Muscle of leg (tissue), 3 donors: ENCODE measurements at regions not wholly inside any gene's neighbourhood (a gene's known extent, or its start where the extent isn't known, plus 50 kb on each side); places are given as distances from the start of the nearest gene placed in this dataset.
"Not testable (repeated sequence)": the region's sequence is repeated elsewhere in the genome, so short reads cannot be mapped to it uniquely, and the experiment has no call there.

Experiments
- DNase-seq: peaks from one replicate; pipeline ENCODE4 v3.0.0; 2013
- H3K27ac ChIP-seq: one replicate; pipeline ENCODE4 v1.5.1; 2013; ENCODE audit warnings: mild to moderate bottlenecking, low read length, control low read depth
- H3K27me3 ChIP-seq: one replicate; pipeline ENCODE4 v1.6.1; 2013; ENCODE audit warnings: low read length; ENCODE audit not compliant: control insufficient read depth, insufficient read depth
- H3K36me3 ChIP-seq: one replicate; pipeline ENCODE4 v1.6.1; 2013; ENCODE audit warnings: low read length; ENCODE audit not compliant: control insufficient read depth, insufficient read depth
- H3K4me1 ChIP-seq: one replicate; pipeline ENCODE4 v1.6.1; 2013; ENCODE audit warnings: low read length; ENCODE audit not compliant: control insufficient read depth, insufficient read depth
- H3K4me3 ChIP-seq: one replicate; pipeline ENCODE4 v1.5.1; 2013; ENCODE audit warnings: low read length, control low read depth
- H3K9me3 ChIP-seq: replicated peaks from 2 replicates; pipeline ENCODE4 v1.6.1; 2013; ENCODE audit warnings: low read depth, low read length; ENCODE audit not compliant: control insufficient read depth
- WGBS: methylation state at CpG from one replicate; pipeline ENCODE4 v1.1.5; 2013; ENCODE audit warnings: missing lambda C conversion rate; ENCODE audit not compliant: insufficient coverage; 5-methylcytosine and 5-hydroxymethylcytosine counted together

DNA sequence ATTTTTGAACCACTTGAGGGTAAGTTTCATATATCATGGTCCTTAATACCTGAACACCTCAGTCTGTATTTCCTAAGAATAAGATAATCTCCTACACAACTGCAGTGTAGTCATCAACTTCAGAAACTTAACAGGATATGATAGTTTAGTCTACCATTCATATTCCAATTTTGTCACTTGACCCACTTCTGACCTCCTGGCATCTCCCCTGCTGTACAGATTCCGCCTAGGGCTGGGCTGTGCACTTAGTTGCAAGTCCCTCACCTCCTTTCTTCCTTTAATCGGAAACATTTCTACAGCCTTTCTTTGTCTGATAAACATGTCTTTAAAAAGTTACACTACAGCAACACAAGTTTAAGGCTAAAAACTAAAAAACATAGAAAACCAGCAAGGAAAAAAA, 218.4 kb upstream of the SLCO3A1 start:
- Histone ChIP-seq H3K4me3 (no peak overlapping the region), H3K9me3 (peaks cover 5% of the 10 kb centered on the region), H3K4me1 (no peaks in the 10 kb centered on the region), H3K36me3 (no peaks in the 10 kb centered on the region), H3K27ac (no peak overlapping the region), H3K27me3 (no peaks in the 10 kb centered on the region)
- 71% methylated on average over 1 of the region's 2 CpGs for WGBS
- no peak for DNase-seq

- no peaks in the 10 kb centered on the region for H3K4me1 ChIP-seq
- no CpG with 5 or more reads among the region's 1 CpG for WGBS
- no peaks in the 10 kb centered on the region for H3K27me3 ChIP-seq
- no peak overlapping the region for H3K4me3 ChIP-seq
- H3K27ac ChIP-seq = no peak overlapping the region
- no peak for DNase-seq
- peaks cover 6% of the 10 kb centered on the region for H3K9me3 ChIP-seq
- H3K36me3 ChIP-seq = no peaks in the 10 kb centered on the region
Measured at GRCh38 chr15:91635641-91636040, 217.9 kb upstream of the SLCO3A1 start.

- peaks cover 2% of the 10 kb centered on the region for H3K9me3 ChIP-seq
- H3K27ac ChIP-seq = no peak overlapping the region
- DNase-seq = no peak
- no peaks in the 10 kb centered on the region for H3K27me3 ChIP-seq
- 95% methylated on average over 2 of the region's 2 CpGs for WGBS
- no peaks in the 10 kb centered on the region for H3K4me1 ChIP-seq
- H3K4me3 ChIP-seq = no peak overlapping the region
- no peaks in the 10 kb centered on the region for H3K36me3 ChIP-seq
Measured at GRCh38 chr15:91649016-91649415, 204.5 kb upstream of the SLCO3A1 start.

DNA sequence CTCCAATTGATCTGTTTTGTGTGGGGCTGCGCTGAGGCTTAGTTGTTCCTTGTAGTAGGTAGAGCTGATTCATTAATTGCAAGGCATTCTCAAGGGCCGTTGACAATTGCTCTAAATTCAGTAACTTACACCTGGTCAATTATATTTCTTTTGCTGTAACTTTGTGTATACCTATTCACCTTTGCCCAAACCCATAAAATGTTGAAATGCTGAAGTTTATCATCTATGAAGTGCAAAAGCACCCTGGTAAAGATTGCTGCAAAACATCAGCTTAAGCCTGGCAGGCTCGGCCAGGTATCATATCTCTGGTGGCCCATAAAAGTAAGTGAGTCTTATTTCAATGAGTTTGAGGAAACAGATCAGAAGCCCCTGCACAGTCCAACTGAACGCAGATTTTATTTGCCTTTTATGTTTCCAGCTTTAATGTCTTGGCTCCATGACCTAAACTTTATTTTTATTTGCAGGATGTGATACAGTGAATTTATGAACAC, 203.6 kb upstream of the SLCO3A1 start:
- no peak for DNase-seq
- 10% methylated on average over 2 of the region's 4 CpGs for WGBS
- no peak overlapping the region for H3K27ac ChIP-seq
- H3K4me1 ChIP-seq = no peaks in the 10 kb centered on the region
- peaks cover 2% of the 10 kb centered on the region for H3K9me3 ChIP-seq
- no peaks in the 10 kb centered on the region for H3K36me3 ChIP-seq
- no peak overlapping the region for H3K4me3 ChIP-seq
- no peaks in the 10 kb centered on the region for H3K27me3 ChIP-seq

DNA sequence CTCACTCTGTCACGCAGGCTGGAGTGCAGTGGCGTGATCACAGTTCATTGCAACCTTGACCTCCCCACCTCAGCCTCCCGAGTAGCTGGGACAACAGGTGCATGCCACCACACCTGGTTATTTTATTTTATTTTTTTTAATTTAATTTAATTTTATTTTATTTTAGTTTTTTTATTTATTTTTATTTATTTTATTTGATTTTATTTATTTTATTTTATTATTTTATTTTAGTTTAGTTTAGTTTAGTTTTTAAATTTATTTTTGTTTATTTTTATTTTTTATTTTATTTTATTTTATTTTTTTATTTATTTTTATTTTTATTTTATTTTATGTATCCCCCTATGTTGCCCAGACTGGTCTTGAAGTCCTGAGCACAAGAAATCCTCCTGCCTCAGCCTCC, 202.3 kb upstream of the SLCO3A1 start:
- WGBS = no CpG with 5 or more reads among the region's 3 CpGs
- H3K4me1 ChIP-seq = no peaks in the 10 kb centered on the region
- no peak overlapping the region for H3K4me3 ChIP-seq
- DNase-seq = no peak
- H3K9me3 ChIP-seq = peaks cover 2% of the 10 kb centered on the region
- no peaks in the 10 kb centered on the region for H3K36me3 ChIP-seq
- peaks cover 2% of the 10 kb centered on the region for H3K27me3 ChIP-seq
- H3K27ac ChIP-seq = no peak overlapping the region

GRCh38 chr15:91652610-91653207, 200.8 kb upstream of the SLCO3A1 start:
- Histone ChIP-seq H3K9me3 (peaks cover 2% of the 10 kb centered on the region), H3K27me3 (peaks cover 2% of the 10 kb centered on the region), H3K36me3 (no peaks in the 10 kb centered on the region), H3K4me1 (no peaks in the 10 kb centered on the region), H3K27ac (no peak overlapping the region), H3K4me3 (no peak overlapping the region)
- WGBS = 17% methylated on average over 1 of the region's 7 CpGs
- DNase-seq = no peak

DNA sequence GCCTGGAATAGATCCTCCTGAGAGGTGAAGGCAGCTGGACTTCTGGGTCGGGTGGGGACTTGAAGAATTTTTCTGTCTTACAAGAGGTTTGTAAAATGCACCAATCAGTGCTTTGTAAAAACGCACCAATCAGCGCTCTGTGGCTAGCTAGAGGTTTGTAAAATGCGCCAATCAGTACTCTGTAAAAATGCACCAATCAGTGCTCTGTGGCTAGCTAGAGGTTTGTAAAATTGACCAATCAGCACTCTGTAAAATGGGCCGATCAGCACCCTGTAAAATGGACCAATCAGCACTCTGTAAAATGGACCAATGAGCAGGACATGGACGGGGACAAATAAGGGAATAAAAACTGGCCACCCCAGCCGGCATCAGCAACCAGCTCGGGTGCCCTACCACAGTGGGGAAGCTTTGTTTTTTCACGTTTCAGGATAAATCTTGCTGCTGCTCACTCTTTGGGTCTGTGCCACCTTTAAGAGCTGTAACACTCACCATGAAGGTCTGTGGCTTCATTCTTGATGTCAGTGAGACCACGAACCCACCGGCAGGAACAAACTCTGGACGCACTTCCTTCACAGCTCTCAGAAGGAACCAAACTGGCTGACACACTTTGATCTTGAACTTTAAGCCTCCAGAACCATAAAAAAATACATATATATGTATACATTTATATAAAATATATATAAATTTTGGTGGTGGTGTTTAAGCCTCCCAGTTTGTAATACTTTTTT, 197.8 kb upstream of the SLCO3A1 start:
- H3K4me3 ChIP-seq, H3K9me3 ChIP-seq, H3K27ac ChIP-seq, H3K27me3 ChIP-seq, DNase-seq, H3K4me1 ChIP-seq, H3K36me3 ChIP-seq: not testable (repeated sequence)
- 87% methylated on average over 5 of the region's 12 CpGs for WGBS

DNA sequence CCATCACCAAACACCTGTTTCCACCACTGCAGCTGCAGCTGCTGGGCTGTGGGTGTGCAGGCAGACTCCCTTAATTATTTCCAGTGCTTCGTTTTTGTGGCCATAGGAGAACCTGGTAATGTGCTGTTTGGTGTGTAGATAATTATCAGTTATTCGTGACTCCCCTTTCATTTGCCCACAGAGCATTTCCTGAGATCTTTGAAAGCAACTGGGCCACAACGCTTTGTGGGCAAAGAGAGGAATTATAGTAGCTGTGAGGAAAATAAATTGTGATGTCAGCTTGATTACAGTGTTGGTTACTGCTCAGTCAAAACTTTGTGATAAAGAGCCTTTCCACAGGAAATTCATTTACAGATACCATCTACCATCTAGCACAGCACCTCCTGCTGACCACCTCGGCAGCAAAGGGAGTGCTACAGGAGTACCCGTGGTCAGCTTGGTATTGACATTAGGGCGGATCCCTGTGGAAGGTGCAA, 193.3 kb upstream of the SLCO3A1 start:
- Histone ChIP-seq H3K4me3 (no peak overlapping the region), H3K36me3 (no peaks in the 10 kb centered on the region), H3K9me3 (no peaks in the 10 kb centered on the region), H3K27ac (no peak overlapping the region), H3K27me3 (peaks cover 10% of the 10 kb centered on the region), H3K4me1 (no peaks in the 10 kb centered on the region)
- DNase-seq = no peak
- no CpG with 5 or more reads among the region's 6 CpGs for WGBS

- Histone ChIP-seq H3K27ac (no peak overlapping the region), H3K27me3 (peaks cover 8% of the 10 kb centered on the region), H3K36me3 (no peaks in the 10 kb centered on the region), H3K4me1 (no peaks in the 10 kb centered on the region), H3K4me3 (no peak overlapping the region), H3K9me3 (no peaks in the 10 kb centered on the region)
- whole genome bisulfite sequencing = 72% methylated on average over 6 of the region's 6 CpGs
- no peak for DNase-seq
Measured at GRCh38 chr15:91664224-91664836, 189.2 kb upstream of the SLCO3A1 start.

DNA sequence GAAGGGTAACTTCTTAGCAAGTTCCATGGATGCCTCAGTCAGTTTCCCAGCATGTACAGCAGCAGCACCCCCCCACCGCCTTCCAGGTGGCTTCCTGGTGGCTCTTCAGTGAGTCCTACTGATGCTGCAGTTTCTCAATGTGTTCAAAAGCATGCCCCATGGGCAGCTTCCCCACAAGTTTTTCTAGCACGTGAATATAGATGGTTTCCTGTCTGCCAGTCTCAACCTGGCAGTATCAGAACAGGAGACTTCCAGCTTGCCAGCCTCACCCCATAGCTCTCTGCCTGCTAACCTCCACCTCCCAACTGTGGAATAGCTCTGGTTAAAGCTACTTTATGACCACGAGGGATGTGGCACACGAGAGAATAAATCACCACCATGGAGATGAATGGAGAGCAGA, 188.3 kb upstream of the SLCO3A1 start:
- H3K27me3 ChIP-seq = peaks cover 8% of the 10 kb centered on the region
- H3K36me3 ChIP-seq = no peaks in the 10 kb centered on the region
- no peaks in the 10 kb centered on the region for H3K9me3 ChIP-seq
- no peak for DNase-seq
- no peak overlapping the region for H3K4me3 ChIP-seq
- no peaks in the 10 kb centered on the region for H3K4me1 ChIP-seq
- 66% methylated on average over 3 of the region's 4 CpGs for WGBS
- no peak overlapping the region for H3K27ac ChIP-seq
